Right renal cortex interstitium (tissue), 3 donors: ENCODE measurements at regions not wholly inside any gene's neighbourhood (a gene's known extent, or its start where the extent isn't known, plus 50 kb on each side); places are given as distances from the start of the nearest gene placed in this dataset.
"Not testable (repeated sequence)": the region's sequence is repeated elsewhere in the genome, so short reads cannot be mapped to it uniquely, and the experiment has no call there.

Experiments used
- DNase-seq, 3 donors: peaks; one replicate each; pipeline ENCODE4 v3.0.0-alpha.2; 2013; ENCODE audit warnings: low read depth in 3 of 3, low spot score in 2 of 3

GRCh38 chr15:62270216-62270921 is 105.3 kb upstream of the C2CD4B start:
- DNase-seq = no peak

GRCh38 chr15:62272290-62272689 is 107.2 kb upstream of the C2CD4B start:
- DNase-seq = no peak

DNA sequence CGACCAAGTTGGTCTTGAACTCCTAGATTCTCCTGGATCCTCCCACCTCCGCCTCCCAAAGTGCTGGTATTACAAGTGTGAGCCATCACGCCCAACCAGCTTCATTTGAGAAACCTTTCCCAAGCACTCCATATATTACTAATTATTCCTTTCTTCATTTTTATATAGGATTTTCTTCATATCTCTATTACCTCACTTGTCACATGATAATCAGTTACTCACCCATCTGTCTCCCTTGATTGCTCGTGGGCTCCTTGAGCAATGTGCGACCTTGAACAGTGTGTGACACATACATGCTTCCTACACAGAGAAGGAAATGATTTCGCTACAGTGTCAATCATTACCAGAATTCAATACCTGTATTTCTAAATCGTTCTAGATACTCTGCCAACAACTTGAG is 110.7 kb upstream of the C2CD4B start:
- no peak for DNase-seq

GRCh38 chr15:62277816-62278394 is 112.8 kb upstream of the C2CD4B start:
- DNase-seq = no peak

DNA sequence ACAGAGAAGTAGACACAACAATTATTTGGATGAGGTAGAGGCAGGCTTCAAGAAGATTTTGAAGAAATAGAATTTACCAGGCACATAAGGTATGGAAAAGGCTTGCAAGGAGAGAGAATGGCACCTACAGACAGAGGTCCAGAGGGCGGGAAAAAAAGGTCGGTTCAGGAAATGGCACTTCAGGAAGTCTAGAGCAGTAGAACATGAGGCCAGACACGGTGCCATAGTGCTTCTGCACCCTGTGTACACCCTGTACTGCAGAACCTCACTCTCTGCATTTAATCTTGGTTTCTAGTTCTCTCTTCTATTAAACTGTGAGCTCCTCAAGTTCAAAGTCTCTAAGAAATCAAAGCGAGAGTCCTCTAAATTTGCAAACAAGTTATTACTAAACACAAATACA is 113.4 kb upstream of the C2CD4B start:
- no peak for DNase-seq

DNA sequence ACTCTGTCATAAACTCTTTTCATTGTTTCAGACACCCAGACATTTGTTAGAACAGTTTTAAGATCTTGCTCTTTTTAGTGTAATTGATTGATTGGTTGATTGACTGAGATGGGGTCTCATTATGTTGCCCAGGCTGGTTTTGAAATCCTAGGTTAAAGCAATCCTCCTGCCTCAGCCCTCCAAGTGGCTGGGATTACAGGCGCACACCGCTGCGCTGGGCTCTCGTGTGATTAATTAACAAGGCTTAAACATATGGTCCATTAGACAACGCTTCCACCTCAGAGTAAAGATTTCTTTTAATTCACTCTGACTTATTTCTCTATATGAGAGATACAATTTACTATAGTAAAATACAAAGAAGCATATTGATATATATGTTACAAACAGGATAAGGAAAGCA is 114.0 kb upstream of the C2CD4B start:
- DNase-seq = no peak

DNA sequence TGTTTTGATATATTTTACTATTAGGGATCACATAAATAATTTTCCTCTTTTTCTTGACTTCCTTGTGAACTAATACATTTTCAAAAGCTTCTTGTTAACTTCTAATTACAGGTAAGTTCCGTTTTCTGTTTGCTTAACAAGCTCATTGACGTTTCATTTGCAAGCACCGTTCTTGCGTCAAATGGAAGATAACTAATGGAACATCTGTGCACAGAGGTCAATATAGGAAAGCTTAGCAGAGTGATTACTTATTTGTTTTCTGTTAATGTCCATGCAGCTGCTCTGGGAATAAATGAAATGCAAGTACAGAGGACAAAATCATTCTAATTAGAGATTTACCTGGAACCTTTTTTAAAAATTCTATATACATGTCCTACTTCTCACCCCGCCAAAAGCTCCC is 115.5 kb upstream of the C2CD4B start:
- no peak for DNase-seq

- DNase-seq = not testable (repeated sequence)
Observed at GRCh38 chr15:62281801-62282200, 116.7 kb upstream of the C2CD4B start.

GRCh38 chr15:62287066-62287857 is 122.2 kb upstream of the C2CD4B start:
- DNase-seq = no peak

GRCh38 chr15:62288361-62289017 is 123.4 kb upstream of the C2CD4B start:
- DNase-seq = no peak

DNA sequence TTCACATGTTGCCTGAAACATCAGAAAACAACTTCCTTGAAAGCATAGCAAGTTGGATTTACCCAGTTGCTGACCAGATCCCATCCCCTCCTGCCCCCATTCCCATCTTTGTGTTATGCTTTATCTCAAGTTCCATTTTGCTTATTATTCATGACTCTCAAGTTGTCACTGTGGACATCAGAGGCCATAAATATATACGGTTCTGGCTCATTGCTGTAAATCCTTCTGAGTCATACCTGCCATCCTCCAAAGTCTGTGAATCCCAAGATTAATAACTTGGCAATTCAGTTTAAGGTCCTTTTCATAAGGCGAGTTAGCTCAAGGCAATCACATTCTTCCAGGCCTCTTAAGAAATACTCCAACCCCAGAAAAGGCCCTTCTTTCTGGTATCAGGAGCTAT is 126.2 kb upstream of the C2CD4B start:
- DNase-seq = no peak

DNA sequence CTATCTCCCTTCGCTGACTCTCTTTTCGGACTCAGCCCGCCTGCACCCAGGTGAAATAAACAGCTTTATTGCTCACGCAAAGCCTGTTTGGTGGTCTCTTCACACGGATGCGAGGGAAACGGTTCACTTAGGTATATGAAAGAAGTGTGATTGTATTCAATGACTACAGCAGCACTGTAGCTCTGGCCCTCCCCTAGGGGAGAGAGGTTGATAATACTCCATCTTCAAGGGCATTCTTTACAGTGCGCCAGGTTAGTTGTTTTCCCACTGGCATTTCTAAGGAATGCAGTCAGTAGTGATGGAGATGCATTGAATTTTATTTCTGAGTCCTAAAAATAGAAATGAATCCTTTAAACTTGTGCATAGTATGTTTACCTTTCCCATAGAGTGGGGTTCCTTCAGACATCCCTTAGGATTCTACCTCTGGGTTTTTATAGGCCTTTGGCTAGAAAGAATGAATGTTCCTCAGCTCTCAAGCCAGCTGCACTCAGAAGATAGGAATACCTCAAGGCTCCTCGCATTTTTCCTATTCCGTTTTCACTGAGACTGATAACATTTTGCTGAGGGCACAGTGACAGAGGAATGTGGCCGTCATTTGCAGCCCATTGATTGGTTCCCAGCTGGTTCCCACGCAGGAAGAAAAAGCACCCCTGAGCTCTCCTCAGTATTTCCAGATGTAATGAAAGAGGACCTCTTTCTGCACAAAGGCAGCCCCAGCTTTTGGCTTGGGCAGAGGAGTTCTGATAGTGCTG is 131.8 kb upstream of the C2CD4B start:
- no peak for DNase-seq

DNA sequence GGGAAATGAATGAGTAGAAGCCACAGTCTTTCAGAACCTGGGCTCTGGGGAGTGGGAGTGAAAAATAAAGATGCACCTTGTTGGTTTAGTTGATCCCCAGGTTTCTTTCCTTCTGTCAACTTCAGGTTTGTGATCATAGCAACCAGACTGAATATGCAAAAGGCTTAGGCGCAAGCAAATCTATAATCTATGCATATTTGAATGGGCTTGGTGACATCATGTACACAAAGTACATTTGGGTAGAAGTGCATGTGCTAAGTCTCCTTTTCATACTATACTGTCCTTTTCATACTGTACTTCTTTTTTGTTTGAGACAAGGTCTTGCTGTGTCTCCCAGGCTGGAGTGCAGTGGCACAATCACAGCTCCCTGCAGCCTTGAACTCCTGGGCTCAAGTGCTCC is 132.4 kb upstream of the C2CD4B start:
- no peak for DNase-seq

- DNase-seq = no peak
Observed at GRCh38 chr15:62297933-62298332, 132.8 kb upstream of the C2CD4B start.

- DNase-seq = no peak
Observed at GRCh38 chr15:62298811-62299210, 133.7 kb upstream of the C2CD4B start.

DNA sequence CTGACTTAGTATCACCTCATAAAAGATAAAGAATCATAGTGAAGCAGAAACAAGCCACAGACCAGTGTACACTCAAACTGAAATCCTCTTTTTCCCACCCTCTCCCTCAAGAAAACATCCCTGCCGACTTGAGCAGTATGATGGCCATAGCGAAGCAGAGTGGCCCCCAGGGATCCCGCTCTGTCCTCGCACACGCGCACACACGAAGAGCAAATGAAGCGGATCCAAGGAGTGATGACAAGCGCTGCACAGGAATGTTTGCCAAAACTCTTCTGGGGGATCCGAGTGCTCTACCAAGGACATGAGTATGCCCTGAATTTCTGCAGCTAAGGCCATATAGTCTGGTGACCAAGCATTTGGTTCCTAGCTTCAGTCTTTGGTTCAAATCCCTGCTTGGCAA is 134.5 kb upstream of the C2CD4B start:
- no peak for DNase-seq

DNA sequence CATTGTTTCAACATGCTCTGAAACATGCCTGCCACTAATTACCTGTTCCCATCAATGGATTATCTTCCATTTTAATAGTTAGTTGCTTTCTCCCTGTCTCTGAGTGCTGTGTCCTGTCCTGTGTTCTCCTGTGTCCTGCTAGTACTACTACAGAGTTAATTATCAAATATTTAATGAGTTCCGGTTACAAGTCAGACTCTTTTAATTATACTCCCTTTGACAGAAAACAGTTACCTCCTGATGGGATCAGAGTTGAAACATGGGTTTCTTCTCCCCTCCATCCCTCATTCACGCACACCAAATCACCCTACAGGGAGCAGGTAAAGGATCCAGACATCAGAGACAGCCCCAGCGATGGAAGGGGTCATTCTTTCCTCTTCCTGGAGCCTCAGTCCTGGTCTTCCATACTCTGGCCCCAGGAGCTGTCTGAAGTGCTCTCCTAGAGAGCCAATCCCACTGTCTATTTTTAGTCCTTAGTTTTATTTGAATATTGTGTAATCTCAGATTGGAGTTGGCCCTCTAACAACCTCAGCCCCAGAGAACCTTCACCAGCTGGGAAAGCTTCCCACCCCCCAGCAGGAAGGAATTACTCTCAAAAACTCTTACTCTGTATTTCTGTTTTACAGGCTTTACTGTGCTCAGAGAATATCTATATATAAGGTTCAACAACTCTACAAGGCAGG is 137.0 kb upstream of the C2CD4B start:
- DNase-seq = no peak

GRCh38 chr15:62306851-62307504 is 141.9 kb upstream of the C2CD4B start:
- peak; percentile 45 to 56 (median 47) for DNase-seq

DNA sequence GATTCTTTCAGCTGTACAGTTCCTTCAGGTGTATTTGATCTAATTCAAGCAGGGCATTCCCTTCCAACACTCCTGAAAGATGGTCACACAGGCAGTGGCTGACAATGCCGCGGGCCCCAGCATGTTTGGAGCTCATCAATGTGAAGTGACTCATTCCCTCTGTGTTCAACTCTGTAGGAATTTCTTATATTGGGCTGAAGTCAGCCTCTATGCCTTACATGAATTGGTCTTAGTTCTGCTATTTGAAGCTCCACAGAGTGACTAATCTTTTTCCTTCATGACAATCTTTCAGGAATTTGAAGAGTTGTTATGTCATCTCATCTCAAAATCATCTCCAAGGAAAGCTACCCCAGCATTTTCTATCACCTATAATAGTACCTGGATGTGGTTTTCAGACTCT is 142.5 kb upstream of the C2CD4B start:
- DNase-seq = no peak
